ENCODE measurements at regions not wholly inside any gene's neighbourhood (a gene's known extent, or its start where the extent isn't known, plus 50 kb on each side); places are given as distances from the start of the nearest gene placed in this dataset.

DNA sequence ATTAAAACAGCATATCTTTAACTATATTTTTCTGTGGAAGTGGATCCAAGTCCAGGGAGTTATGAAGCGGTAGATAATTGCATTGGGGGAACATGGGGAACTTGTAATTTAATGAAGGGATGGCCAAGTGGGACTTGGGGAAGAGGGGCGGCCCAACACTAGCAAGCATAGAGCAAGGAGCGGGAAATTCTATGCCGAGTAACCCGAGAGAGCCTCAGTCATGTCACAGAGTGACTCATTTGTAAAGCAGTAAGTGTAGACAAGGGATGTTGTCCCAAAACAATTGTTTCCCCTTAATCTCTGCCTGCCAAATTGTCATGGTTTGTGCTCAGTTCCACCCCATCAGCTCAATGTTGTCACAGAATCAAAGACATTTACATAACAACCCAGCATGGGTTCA lies 620.1 kb downstream of the AJAP1 start:
- Mint-ChIP-seq H3K4me3 (no peak overlapping the region), H3K27me3 (ENCODE audit: low read depth) (peaks cover 45% of the 10 kb centered on the region), H3K9me3 (no peaks in the 10 kb centered on the region), H3K27ac (no peak overlapping the region), H3K36me3 (ENCODE audit: low read depth) (no peaks in the 10 kb centered on the region), H3K4me1 (peaks cover 3% of the 10 kb centered on the region)
- no peak for TF ChIP-seq CTCF (IDR thresholded peaks at IDR 0.05; ENCODE audit: unreplicated experiment in 3 of 3)

GRCh38 chr1:5273280-5274003 lies 619.0 kb downstream of the AJAP1 start:
- TF ChIP-seq CTCF (IDR thresholded peaks at IDR 0.05; ENCODE audit: unreplicated experiment in 3 of 3) = no peak
- Mint-ChIP-seq H3K27me3 (ENCODE audit: low read depth) (peaks cover 43% of the 10 kb centered on the region), H3K4me3 (no peak overlapping the region), H3K27ac (no peak overlapping the region), H3K9me3 (no peaks in the 10 kb centered on the region), H3K36me3 (ENCODE audit: low read depth) (no peaks in the 10 kb centered on the region), H3K4me1 (no peaks in the 10 kb centered on the region)

DNA sequence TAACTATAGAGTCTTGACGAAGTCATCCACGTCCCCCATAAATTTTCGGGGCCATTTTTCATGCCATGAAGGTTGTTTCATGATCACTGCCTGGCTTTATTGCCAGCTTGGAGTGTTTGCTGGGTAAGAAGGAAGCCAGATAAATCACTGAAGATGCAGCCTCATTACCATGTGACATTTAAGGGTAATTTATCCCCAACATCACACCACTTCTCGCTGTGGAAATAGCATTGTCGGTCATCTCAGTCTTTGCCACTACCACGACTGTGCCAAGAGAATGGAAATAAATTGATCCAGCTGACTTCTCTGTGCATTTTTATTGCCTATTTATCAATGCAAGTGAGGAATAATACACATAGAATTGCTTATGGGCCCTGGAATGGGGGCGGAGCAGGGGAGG lies 617.9 kb downstream of the AJAP1 start:
- no peaks in the 10 kb centered on the region for H3K4me1 Mint-ChIP-seq
- TF ChIP-seq CTCF (IDR thresholded peaks at IDR 0.05; ENCODE audit: unreplicated experiment in 3 of 3) = no peak
- peaks cover 46% of the 10 kb centered on the region for H3K27me3 Mint-ChIP-seq (ENCODE audit: low read depth)
- no peaks in the 10 kb centered on the region for H3K36me3 Mint-ChIP-seq (ENCODE audit: low read depth)
- no peaks in the 10 kb centered on the region for H3K9me3 Mint-ChIP-seq
- H3K4me3 Mint-ChIP-seq = no peak overlapping the region
- H3K27ac Mint-ChIP-seq = no peak overlapping the region

GRCh38 chr1:5271264-5271663 lies 616.9 kb downstream of the AJAP1 start:
- Mint-ChIP-seq H3K27me3 (ENCODE audit: low read depth) (peaks cover 49% of the 10 kb centered on the region), H3K9me3 (no peaks in the 10 kb centered on the region), H3K4me3 (no peak overlapping the region), H3K36me3 (ENCODE audit: low read depth) (no peaks in the 10 kb centered on the region), H3K27ac (no peak overlapping the region), H3K4me1 (no peaks in the 10 kb centered on the region)
- no peak for TF ChIP-seq CTCF (IDR thresholded peaks at IDR 0.05; ENCODE audit: unreplicated experiment in 3 of 3)

- H3K36me3 Mint-ChIP-seq (ENCODE audit: low read depth) = no peaks in the 10 kb centered on the region
- H3K27me3 Mint-ChIP-seq (ENCODE audit: low read depth) = peaks cover 57% of the 10 kb centered on the region
- H3K27ac Mint-ChIP-seq = no peak overlapping the region
- no peaks in the 10 kb centered on the region for H3K4me1 Mint-ChIP-seq
- H3K4me3 Mint-ChIP-seq = no peak overlapping the region
- no peak for TF ChIP-seq CTCF (IDR thresholded peaks at IDR 0.05; ENCODE audit: unreplicated experiment in 3 of 3)
- H3K9me3 Mint-ChIP-seq = no peaks in the 10 kb centered on the region
Observed at GRCh38 chr1:5269901-5270300, 615.5 kb downstream of the AJAP1 start.

GRCh38 chr1:5267603-5268235 lies 613.3 kb downstream of the AJAP1 start:
- no peaks in the 10 kb centered on the region for H3K36me3 Mint-ChIP-seq (ENCODE audit: low read depth)
- TF ChIP-seq CTCF (IDR thresholded peaks at IDR 0.05; ENCODE audit: unreplicated experiment in 3 of 3) = no peak
- no peaks in the 10 kb centered on the region for H3K4me1 Mint-ChIP-seq
- no peak overlapping the region for H3K27ac Mint-ChIP-seq
- H3K9me3 Mint-ChIP-seq = peaks cover 8% of the 10 kb centered on the region
- H3K4me3 Mint-ChIP-seq = no peak overlapping the region
- H3K27me3 Mint-ChIP-seq (ENCODE audit: low read depth) = peaks cover 55% of the 10 kb centered on the region
